ENCODE measurements at regions not wholly inside any gene's neighbourhood (a gene's known extent, or its start where the extent isn't known, plus 50 kb on each side); places are given as distances from the start of the nearest gene placed in this dataset.

DNA sequence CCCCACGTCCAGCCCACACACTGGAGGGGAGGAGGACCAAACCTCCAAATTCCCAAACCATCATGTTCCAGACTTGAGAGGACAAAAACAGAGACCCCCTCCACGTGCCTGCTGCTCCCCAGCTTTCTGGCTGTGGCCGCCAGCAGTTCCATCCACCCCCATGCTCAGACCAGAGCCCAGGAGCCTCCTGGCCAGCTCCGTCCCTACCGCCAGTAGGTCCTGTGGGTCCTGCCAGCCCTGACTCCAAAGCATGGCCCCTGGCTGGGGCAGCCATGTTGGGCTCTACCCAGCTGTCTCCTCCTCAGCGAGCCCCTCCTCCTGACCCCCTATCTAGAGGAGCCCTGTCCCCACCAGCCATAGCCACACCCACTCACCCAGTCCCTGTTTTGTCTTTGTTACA is 227.3 kb upstream of the RTL1 start:
- BruUV-seq (replicated peaks), result no TSS peak
- Histone ChIP-seq H3K9me1 (replicated peaks; ENCODE audit: control insufficient read depth, extremely low read depth, insufficient read depth, low read length) (no peaks in the 10 kb centered on the region), H3K27me3 (ENCODE audit: control insufficient read depth in 2 of 2, insufficient read depth in 2 of 2, low read length in 2 of 2) (peaks cover 8 to 11% of the 10 kb centered on the region in 2 experiments), H2AFZ (ENCODE audit: low read depth, low read length) (no peak overlapping the region), H3K4me1 (ENCODE audit: control insufficient read depth, extremely low read depth, insufficient read depth, low read length) (peaks cover 14% of the 10 kb centered on the region), H3K9ac (replicated peaks; ENCODE audit: extremely low read depth, insufficient read depth, low read length) (no peak overlapping the region), H4K20me1 (replicated peaks; ENCODE audit: control insufficient read depth, extremely low read depth, insufficient read depth, low read length) (no peaks in the 10 kb centered on the region), H3K9me3 (replicated peaks; ENCODE audit: control insufficient read depth, insufficient read depth, low read length) (no peaks in the 10 kb centered on the region), H3K36me3 (ENCODE audit: control insufficient read depth in 2 of 2, extremely low read depth in 1 of 2, insufficient read depth in 2 of 2, low read length in 2 of 2) (no peaks in the 10 kb centered on the region), H3K4me2 (ENCODE audit: insufficient read depth, low read length) (no peak overlapping the region), H3K4me3 (replicated peaks in 1 of 3; ENCODE audit: insufficient read depth in 1 of 3, low read depth in 1 of 3, low read length in 3 of 3) (no peak overlapping the region), H3K79me2 (ENCODE audit: control insufficient read depth, insufficient read depth, low read length) (no peaks in the 10 kb centered on the region), H3K27ac (ENCODE audit: insufficient read depth, low read depth, low read length) (no peak overlapping the region)
- DNase-seq (ENCODE audit: low read depth, low spot score) (no peak), FAIRE-seq (no peak)
- intact Hi-C loops (cut with micrococcal nuclease) (no loop called here), dilution Hi-C loops (cut with MboI; ENCODE audit: extremely low pct_ligation_motif_present, low sequenced_read_pairs) (no loop called here)
- TF ChIP-seq CTCF (IDR thresholded peaks at IDR 0.05; ENCODE audit: extremely low read depth in 1 of 2, insufficient read depth in 1 of 2, low read depth in 1 of 2, low read length in 2 of 2) (no peak), GATA2 (IDR thresholded peaks at IDR 0.05; ENCODE audit: insufficient read depth, insufficient read length, low read depth, low read length) (no peak), MYC (IDR thresholded peaks at IDR 0.05; ENCODE audit: low read depth, low read length) (no peak), POLR2AphosphoS5 (IDR thresholded peaks at IDR 0.05; ENCODE audit: insufficient read depth, low read depth, low read length) (no peak), EZH2 (IDR thresholded peaks at IDR 0.05; ENCODE audit: borderline replicate concordance, low read depth, low read length, severe bottlenecking) (no peak), FOS (IDR thresholded peaks at IDR 0.05; ENCODE audit: borderline replicate concordance, insufficient read depth, low read length) (no peak), JUN (IDR thresholded peaks at IDR 0.05; ENCODE audit: borderline replicate concordance, insufficient read depth, insufficient read length, low read depth) (no peak), POLR2A (IDR thresholded peaks at IDR 0.05; ENCODE audit: low read depth, low read length) (no peak)
- TF ChIP-seq, protein P1, sequence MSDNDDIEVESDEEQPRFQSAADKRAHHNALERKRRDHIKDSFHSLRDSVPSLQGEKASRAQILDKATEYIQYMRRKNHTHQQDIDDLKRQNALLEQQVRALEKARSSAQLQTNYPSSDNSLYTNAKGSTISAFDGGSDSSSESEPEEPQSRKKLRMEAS (IDR thresholded peaks at IDR 0.05; ENCODE audit: insufficient read depth, insufficient read length), result no peak
- CTCF ChIA-PET, result no interaction called here
- POLR2A ChIA-PET, result no interaction called here

All from endothelial cell of umbilical vein (primary cell).